Panc1 (cell line): ENCODE measurements at regions not wholly inside any gene's neighbourhood (a gene's known extent, or its start where the extent isn't known, plus 50 kb on each side); places are given as distances from the start of the nearest gene placed in this dataset.

Source experiments
- ATAC-seq: fragments of 200-7000 bp; cut with Tn5 transposase; 2 replicates; pipeline ENCODE4 v1.9.1; 2020; ENCODE audit warnings: mild to moderate bottlenecking, moderate library complexity
- BruUV-seq: library from RNA; stranded (reverse); fragments of 400-500 nt; replicated peaks from 2 replicates; lab custom pipeline; 2021; lab: Mats Ljungman, UMichigan
- CTCF ChIA-PET: fragments of 300-600 bp; sonication (Branson Sonifier 250); formaldehyde crosslinking; loops from one replicate; lab custom pipeline; 2022; ENCODE audit warnings: antibody characterized with exemption; lab: Charles Lee
- POLR2A ChIA-PET: fragments of 300-600 bp; sonication (Branson Sonifier 250); formaldehyde crosslinking; loops from one replicate; lab custom pipeline; 2022; ENCODE audit warnings: antibody characterized with exemption; lab: Charles Lee
- DNase-seq: peaks from one replicate; pipeline ENCODE4 v3.0.0-alpha.2; 2010; ENCODE audit warnings: low read depth, low spot score
- H3K27ac ChIP-seq: 2 replicates; pipeline ENCODE4 v1.5.1; 2011; ENCODE audit warnings: mild to moderate bottlenecking, low read length, inconsistent platforms
- H3K27me3 ChIP-seq: fragments of 200-500 bp; sonication (Bioruptor generic); 2 replicates; pipeline ENCODE4 v1.6.0; 2014; ENCODE audit warnings: low read length, inconsistent platforms; ENCODE audit not compliant: control insufficient read depth, insufficient read depth
- H3K36me3 ChIP-seq: fragments of 200-500 bp; sonication (Bioruptor generic); 2 replicates; pipeline ENCODE4 v1.5.1; 2014; ENCODE audit warnings: inconsistent platforms, mild to moderate bottlenecking, low read length, moderate library complexity; ENCODE audit not compliant: control insufficient read depth, insufficient read depth
- H3K4me1 ChIP-seq: 2 replicates; pipeline ENCODE4 v1.5.1; 2011; ENCODE audit warnings: inconsistent platforms, mild to moderate bottlenecking, low read length, moderate library complexity; ENCODE audit not compliant: control insufficient read depth, insufficient read depth
- H3K4me3 ChIP-seq, 2 experiments: 2 replicates each; pipeline ENCODE4 v1.5.1; 2011 to 2012; ENCODE audit warnings: low read depth in 2 of 2, low read length in 2 of 2, mild to moderate bottlenecking in 2 of 2, inconsistent platforms in 1 of 2, moderate library complexity in 1 of 2
- H3K9me3 ChIP-seq: fragments of 200-500 bp; sonication (Bioruptor generic); 2 replicates; pipeline ENCODE4 v1.5.1; 2014; ENCODE audit warnings: low read depth, mild to moderate bottlenecking, inconsistent platforms, low read length, moderate library complexity; ENCODE audit not compliant: control insufficient read depth, insufficient read depth
- CTCF ChIP-seq: fragments of 450-650 bp; IDR thresholded peaks from 2 replicates; pipeline ENCODE4 v1.5.1; 2017; ENCODE audit warnings: mild to moderate bottlenecking
- POLR2AphosphoS5 ChIP-seq: IDR thresholded peaks from 2 replicates; pipeline ENCODE4 v1.6.1; 2012; ENCODE audit warnings: mild to moderate bottlenecking, low read depth, low read length, moderate library complexity
- REST ChIP-seq, 2 experiments: IDR thresholded peaks; 2 replicates each; pipeline ENCODE4 v1.6.1; 2011 to 2012; ENCODE audit warnings: low read depth in 2 of 2, control low read depth in 1 of 2, low read length in 1 of 2, mild to moderate bottlenecking in 1 of 2, moderate library complexity in 1 of 2; ENCODE audit not compliant: insufficient read depth in 1 of 2
- SIN3A ChIP-seq: IDR thresholded peaks from 2 replicates; pipeline ENCODE4 v1.6.1; 2012; ENCODE audit warnings: low read depth, mild to moderate bottlenecking, low read length, moderate library complexity, borderline replicate concordance; ENCODE audit not compliant: insufficient read depth
- TCF7L2 ChIP-seq: IDR thresholded peaks from 2 replicates; pipeline ENCODE4 v1.6.1; 2011; ENCODE audit warnings: mild to moderate bottlenecking, low read depth, low read length, inconsistent platforms
- in situ Hi-C: cut with HindIII; loops from 2 replicates; pipeline ENCODE4 v1.10.0; 2016; ENCODE audit warnings: low sequenced_read_pairs, low pct_unique_long_range_greater_than_20kb
- intact Hi-C: fragments of 100-400 bp; cut with micrococcal nuclease; formaldehyde crosslinking; loops from one replicate; pipeline ENCODE4 v1.10.0; 2022; ENCODE audit not compliant: unreplicated experiment

- H3K27ac ChIP-seq = no peak overlapping the region
- in situ Hi-C loops = no loop called here
- POLR2A ChIA-PET = no interaction called here
- CTCF ChIA-PET = no interaction called here
- TF ChIP-seq REST (IDR thresholded peaks at IDR 0.05; ENCODE audit: insufficient read depth in 1 of 2, low read depth in 2 of 2, low read length in 1 of 2) (no peak), SIN3A (no peak), TCF7L2 (no peak), POLR2AphosphoS5 (no peak), CTCF (no peak)
- H3K9me3 ChIP-seq = no peaks in the 10 kb centered on the region
- ATAC-seq (no peak), DNase-seq (no peak)
- BruUV-seq = no TSS peak
- intact Hi-C loops = no loop called here
- H3K4me1 ChIP-seq = no peaks in the 10 kb centered on the region
- H3K4me3 ChIP-seq = no peak overlapping the region
- no peaks in the 10 kb centered on the region for H3K27me3 ChIP-seq
- no peaks in the 10 kb centered on the region for H3K36me3 ChIP-seq
These were observed 786.0 kb upstream of the GRM7 start for GRCh38 chr3:6074952-6075351.

GRCh38 chr3:6078436-6078835, 782.5 kb upstream of the GRM7 start:
- intact Hi-C loops = no loop called here
- no peak for TF ChIP-seq TCF7L2
- no peak for TF ChIP-seq SIN3A
- TF ChIP-seq REST (IDR thresholded peaks at IDR 0.05; ENCODE audit: insufficient read depth in 1 of 2, low read depth in 2 of 2, low read length in 1 of 2) = no peak
- in situ Hi-C loops = no loop called here
- no peaks in the 10 kb centered on the region for H3K9me3 ChIP-seq
- no peak overlapping the region for H3K4me3 ChIP-seq
- ChIA-PET POLR2A (no interaction called here), CTCF (no interaction called here)
- no peaks in the 10 kb centered on the region for H3K4me1 ChIP-seq
- no peak overlapping the region for H3K27ac ChIP-seq
- no peak for DNase-seq
- BruUV-seq = no TSS peak
- H3K36me3 ChIP-seq = no peaks in the 10 kb centered on the region
- H3K27me3 ChIP-seq = no peaks in the 10 kb centered on the region
- ATAC-seq = no peak
